ENCODE measurements at regions not wholly inside any gene's neighbourhood (a gene's known extent, or its start where the extent isn't known, plus 50 kb on each side); places are given as distances from the start of the nearest gene placed in this dataset.

- no peak for TF ChIP-seq CTCF (IDR thresholded peaks at IDR 0.05)
- no peak for TF ChIP-seq EP300 (IDR thresholded peaks at IDR 0.05)
Measured at GRCh38 chr2:2506536-2506935, 175.5 kb upstream of the MYT1L start.

All from suprapubic skin (tissue), 3 donors.